ENCODE measurements at regions not wholly inside any gene's neighbourhood (a gene's known extent, or its start where the extent isn't known, plus 50 kb on each side); places are given as distances from the start of the nearest gene placed in this dataset.

DNA sequence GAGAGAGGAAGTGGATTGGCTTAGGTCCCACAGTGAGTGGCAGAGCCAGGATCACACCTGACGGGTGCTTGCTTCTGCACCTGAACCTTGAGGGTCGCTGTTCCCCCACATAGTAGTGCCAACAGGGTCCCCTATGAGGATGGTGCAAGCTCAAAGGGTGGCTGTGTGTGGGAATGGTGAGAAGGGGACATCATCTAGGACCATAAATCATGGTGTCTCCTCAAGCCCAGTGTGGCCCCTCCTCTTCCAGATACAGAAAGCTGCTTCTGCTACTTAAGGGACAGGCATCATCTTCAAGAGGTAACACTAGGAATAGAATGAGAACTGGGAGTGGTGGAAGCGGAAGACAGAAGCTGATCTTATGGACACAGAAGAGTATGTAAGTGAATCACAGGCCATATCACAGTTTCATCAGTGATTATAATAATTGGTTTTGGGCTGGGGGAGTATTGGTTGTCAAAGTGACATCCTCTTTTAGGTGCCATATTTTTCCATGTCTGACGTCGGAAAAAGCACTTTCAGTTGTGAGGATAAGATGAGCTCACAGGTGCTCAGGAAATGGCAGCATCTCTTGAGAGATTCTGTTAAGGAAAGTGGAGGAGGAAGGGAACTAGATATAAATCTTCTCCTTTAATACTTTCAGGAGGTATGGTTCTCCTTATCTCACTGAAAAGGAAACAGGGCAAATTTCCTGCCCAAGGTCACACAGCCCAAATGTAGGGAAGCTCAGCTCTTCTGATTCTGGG, 83.2 kb upstream of the HNF1B start:
- TF ChIP-seq, protein P1, sequence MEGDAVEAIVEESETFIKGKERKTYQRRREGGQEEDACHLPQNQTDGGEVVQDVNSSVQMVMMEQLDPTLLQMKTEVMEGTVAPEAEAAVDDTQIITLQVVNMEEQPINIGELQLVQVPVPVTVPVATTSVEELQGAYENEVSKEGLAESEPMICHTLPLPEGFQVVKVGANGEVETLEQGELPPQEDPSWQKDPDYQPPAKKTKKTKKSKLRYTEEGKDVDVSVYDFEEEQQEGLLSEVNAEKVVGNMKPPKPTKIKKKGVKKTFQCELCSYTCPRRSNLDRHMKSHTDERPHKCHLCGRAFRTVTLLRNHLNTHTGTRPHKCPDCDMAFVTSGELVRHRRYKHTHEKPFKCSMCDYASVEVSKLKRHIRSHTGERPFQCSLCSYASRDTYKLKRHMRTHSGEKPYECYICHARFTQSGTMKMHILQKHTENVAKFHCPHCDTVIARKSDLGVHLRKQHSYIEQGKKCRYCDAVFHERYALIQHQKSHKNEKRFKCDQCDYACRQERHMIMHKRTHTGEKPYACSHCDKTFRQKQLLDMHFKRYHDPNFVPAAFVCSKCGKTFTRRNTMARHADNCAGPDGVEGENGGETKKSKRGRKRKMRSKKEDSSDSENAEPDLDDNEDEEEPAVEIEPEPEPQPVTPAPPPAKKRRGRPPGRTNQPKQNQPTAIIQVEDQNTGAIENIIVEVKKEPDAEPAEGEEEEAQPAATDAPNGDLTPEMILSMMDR (IDR thresholded peaks at IDR 0.05 in 4 of 5, conservative IDR thresholded peaks at IDR 0.05 in 1 of 5) = no peak
- TF ChIP-seq POLR2A (IDR thresholded peaks at IDR 0.05) = no peak

Data from gastrocnemius medialis (tissue), 4 donors.